ENCODE measurements at regions not wholly inside any gene's neighbourhood (a gene's known extent, or its start where the extent isn't known, plus 50 kb on each side); places are given as distances from the start of the nearest gene placed in this dataset.

DNA sequence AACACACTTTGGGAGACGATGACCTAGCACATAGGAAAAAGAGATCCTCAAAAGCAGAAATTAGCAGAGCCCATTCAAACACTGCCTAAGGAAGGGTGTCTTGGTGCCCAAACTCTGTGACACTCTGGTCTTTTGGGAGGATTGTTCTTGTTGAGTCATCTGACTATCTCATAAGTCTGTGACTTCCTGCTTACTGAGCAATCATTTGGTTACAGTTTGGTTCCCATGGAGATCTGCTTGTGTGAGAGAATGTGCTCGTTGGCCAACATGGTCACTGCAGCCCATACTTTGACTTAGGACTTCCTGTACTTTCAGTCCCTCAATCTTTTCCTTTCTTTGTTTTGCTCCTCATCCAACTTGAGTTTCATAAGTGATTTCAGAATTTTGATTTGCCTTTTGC, 602.9 kb downstream of the NYAP2 start:
- Mint-ChIP-seq H3K4me1 (ENCODE audit: unreplicated experiment) (peaks cover 8% of the 10 kb centered on the region), H3K27ac (ENCODE audit: unreplicated experiment) (no peak overlapping the region), H3K4me3 (ENCODE audit: unreplicated experiment) (no peak overlapping the region), H3K36me3 (ENCODE audit: unreplicated experiment) (no peaks in the 10 kb centered on the region), H3K9me3 (ENCODE audit: unreplicated experiment) (no peaks in the 10 kb centered on the region), H3K27me3 (ENCODE audit: unreplicated experiment) (no peaks in the 10 kb centered on the region)
- no peak for DNase-seq (ENCODE audit: extremely low spot score, unreplicated experiment)
- TF ChIP-seq, protein P1, sequence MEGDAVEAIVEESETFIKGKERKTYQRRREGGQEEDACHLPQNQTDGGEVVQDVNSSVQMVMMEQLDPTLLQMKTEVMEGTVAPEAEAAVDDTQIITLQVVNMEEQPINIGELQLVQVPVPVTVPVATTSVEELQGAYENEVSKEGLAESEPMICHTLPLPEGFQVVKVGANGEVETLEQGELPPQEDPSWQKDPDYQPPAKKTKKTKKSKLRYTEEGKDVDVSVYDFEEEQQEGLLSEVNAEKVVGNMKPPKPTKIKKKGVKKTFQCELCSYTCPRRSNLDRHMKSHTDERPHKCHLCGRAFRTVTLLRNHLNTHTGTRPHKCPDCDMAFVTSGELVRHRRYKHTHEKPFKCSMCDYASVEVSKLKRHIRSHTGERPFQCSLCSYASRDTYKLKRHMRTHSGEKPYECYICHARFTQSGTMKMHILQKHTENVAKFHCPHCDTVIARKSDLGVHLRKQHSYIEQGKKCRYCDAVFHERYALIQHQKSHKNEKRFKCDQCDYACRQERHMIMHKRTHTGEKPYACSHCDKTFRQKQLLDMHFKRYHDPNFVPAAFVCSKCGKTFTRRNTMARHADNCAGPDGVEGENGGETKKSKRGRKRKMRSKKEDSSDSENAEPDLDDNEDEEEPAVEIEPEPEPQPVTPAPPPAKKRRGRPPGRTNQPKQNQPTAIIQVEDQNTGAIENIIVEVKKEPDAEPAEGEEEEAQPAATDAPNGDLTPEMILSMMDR (IDR thresholded peaks at IDR 0.05), result no peak

DNA sequence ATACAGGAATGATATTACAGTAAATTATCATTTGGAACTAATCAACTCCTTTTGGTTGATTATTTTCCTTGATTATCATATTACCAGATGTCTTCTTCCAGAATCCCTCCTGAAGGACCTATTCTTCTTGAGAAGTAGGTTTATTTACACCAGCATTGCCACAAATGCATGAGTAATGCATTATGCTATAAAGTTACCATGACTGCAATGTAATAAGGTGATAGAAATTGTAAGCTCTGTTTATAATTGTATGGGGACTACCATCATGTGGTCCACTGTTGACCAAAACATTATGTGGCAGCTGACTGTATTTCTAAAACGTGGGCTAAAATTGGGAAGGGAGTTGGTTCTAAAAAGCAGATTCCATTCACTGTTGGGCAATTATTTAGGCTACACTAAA, 602.2 kb downstream of the NYAP2 start:
- Mint-ChIP-seq H3K27ac (ENCODE audit: unreplicated experiment) (no peak overlapping the region), H3K9me3 (ENCODE audit: unreplicated experiment) (no peaks in the 10 kb centered on the region), H3K4me1 (ENCODE audit: unreplicated experiment) (peaks cover 9% of the 10 kb centered on the region), H3K27me3 (ENCODE audit: unreplicated experiment) (no peaks in the 10 kb centered on the region), H3K4me3 (ENCODE audit: unreplicated experiment) (no peak overlapping the region), H3K36me3 (ENCODE audit: unreplicated experiment) (no peaks in the 10 kb centered on the region)
- TF ChIP-seq, protein P1 (IDR thresholded peaks at IDR 0.05), result no peak
- DNase-seq (ENCODE audit: extremely low spot score, unreplicated experiment), result no peak

DNA sequence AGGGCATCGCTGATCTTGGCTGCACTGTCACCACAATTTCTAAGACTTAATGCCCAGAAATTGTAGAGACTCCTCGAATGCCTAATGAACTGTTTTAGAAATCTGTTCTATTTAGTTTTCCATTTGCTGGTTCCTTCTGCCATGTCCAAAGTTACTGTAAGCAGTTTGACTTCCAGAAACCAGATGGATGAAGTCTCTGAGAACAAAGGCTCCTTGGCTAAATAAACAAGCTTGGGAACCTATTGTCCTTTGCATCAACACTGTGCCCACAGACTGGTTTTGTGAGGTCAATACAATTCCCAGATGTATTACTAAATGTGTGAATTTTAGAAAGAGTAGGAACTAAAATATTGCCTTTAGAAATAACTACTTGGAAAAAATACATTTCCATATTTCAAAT, 600.2 kb downstream of the NYAP2 start:
- Mint-ChIP-seq H3K9me3 (ENCODE audit: unreplicated experiment) (no peaks in the 10 kb centered on the region), H3K27me3 (ENCODE audit: unreplicated experiment) (no peaks in the 10 kb centered on the region), H3K4me3 (ENCODE audit: unreplicated experiment) (no peak overlapping the region), H3K27ac (ENCODE audit: unreplicated experiment) (peak overlapping the region; percentile 18), H3K4me1 (ENCODE audit: unreplicated experiment) (peaks cover 25% of the 10 kb centered on the region), H3K36me3 (ENCODE audit: unreplicated experiment) (no peaks in the 10 kb centered on the region)
- no peak for DNase-seq (ENCODE audit: extremely low spot score, unreplicated experiment)
- TF ChIP-seq, protein P1 (IDR thresholded peaks at IDR 0.05), result no peak

DNA sequence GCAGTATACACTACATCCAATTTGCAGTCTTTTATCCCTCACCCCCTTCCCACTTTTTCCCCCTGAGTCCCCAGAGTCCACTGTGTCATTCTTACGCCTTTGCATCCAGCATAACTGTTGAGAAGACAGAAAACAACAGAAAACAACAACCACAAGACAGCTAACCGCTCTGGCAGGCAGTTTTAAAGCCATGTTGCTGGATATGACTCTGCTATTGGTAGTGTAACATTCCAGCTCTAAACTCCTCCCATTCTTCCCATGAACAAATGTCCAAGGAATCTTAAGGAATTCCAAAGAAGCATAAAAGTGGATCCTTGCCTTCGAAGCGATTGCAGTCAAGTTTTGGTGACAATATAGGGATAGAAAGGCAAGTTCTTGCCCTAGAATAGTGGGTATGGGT, 599.1 kb downstream of the NYAP2 start:
- H3K36me3 Mint-ChIP-seq (ENCODE audit: unreplicated experiment), result no peaks in the 10 kb centered on the region
- TF ChIP-seq, protein P1 (IDR thresholded peaks at IDR 0.05), result no peak
- H3K4me3 Mint-ChIP-seq (ENCODE audit: unreplicated experiment), result no peak overlapping the region
- H3K27ac Mint-ChIP-seq (ENCODE audit: unreplicated experiment), result no peak overlapping the region
- H3K27me3 Mint-ChIP-seq (ENCODE audit: unreplicated experiment), result no peaks in the 10 kb centered on the region
- DNase-seq (ENCODE audit: extremely low spot score, unreplicated experiment), result no peak
- no peaks in the 10 kb centered on the region for H3K9me3 Mint-ChIP-seq (ENCODE audit: unreplicated experiment)
- peaks cover 25% of the 10 kb centered on the region for H3K4me1 Mint-ChIP-seq (ENCODE audit: unreplicated experiment)

DNA sequence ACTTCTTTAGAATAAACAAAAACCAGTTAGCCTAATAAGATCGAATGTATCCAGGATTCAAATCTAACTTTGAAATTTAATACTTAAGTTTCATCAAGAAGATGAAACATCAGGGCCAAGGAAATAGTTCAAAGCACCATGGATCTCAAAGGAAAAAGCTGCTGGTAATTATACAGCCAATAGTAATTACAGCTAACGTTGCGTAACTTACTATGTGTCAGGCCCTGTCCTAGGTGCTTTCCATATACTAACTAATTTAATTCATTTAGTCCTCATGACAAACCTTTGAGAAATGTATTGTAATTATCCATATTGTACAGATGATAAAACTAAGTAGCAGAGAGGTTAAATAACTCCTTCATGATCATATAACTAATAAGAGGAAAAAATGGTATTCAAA, 598.6 kb downstream of the NYAP2 start:
- no peaks in the 10 kb centered on the region for H3K27me3 Mint-ChIP-seq (ENCODE audit: unreplicated experiment)
- TF ChIP-seq, protein P1 (IDR thresholded peaks at IDR 0.05), result no peak
- H3K4me3 Mint-ChIP-seq (ENCODE audit: unreplicated experiment), result no peak overlapping the region
- H3K9me3 Mint-ChIP-seq (ENCODE audit: unreplicated experiment), result no peaks in the 10 kb centered on the region
- no peak for DNase-seq (ENCODE audit: extremely low spot score, unreplicated experiment)
- H3K27ac Mint-ChIP-seq (ENCODE audit: unreplicated experiment), result no peak overlapping the region
- H3K4me1 Mint-ChIP-seq (ENCODE audit: unreplicated experiment), result peaks cover 25% of the 10 kb centered on the region
- no peaks in the 10 kb centered on the region for H3K36me3 Mint-ChIP-seq (ENCODE audit: unreplicated experiment)

Measured in osteocyte (in vitro differentiated cells).